GM19035 (cell line): ENCODE measurements at regions not wholly inside any gene's neighbourhood (a gene's known extent, or its start where the extent isn't known, plus 50 kb on each side); places are given as distances from the start of the nearest gene placed in this dataset.

Experiments
- ATAC-seq: cut with Tn5 transposase; IDR thresholded peaks from one replicate; pipeline ENCODE4 v1.9.1; 2021; ENCODE audit not compliant: unreplicated experiment

DNA sequence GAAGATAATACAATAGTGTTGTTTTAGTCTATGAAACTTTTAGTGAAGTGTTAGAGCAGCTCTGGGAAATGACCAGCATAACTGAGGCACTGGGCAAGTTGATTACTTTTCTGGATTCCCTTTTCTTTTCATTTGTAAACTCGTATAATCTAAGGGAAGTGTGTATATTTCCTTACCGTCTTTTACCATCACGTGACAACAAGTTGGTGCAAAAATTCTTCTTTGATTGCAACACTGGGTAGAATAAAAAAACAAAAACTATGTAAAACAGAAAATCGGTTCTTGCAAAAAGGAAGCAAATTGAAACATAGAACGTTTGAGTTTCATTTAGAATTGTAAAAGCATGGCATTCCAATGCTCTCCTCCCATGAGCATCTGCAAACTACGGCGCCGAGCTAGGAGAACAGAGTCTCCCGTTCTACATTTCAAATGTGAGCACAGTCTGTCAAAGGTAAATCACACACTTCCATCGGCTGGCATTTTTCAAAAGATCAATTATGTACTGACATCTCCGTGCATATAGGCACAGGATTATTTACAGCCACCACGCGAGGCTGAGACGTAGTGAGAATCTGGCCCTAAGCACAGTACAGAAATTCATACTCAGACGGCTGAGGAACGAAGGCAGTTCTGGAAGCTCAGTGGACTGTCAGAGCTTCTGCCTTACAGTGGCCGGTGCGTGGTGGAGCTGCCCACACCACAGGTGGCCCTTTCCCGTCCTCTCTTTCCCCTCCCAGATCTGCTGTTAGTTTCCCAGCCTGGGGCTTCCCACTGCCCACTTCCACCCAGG is 314.0 kb downstream of the BMP7 start:
- ATAC-seq = no peak

DNA sequence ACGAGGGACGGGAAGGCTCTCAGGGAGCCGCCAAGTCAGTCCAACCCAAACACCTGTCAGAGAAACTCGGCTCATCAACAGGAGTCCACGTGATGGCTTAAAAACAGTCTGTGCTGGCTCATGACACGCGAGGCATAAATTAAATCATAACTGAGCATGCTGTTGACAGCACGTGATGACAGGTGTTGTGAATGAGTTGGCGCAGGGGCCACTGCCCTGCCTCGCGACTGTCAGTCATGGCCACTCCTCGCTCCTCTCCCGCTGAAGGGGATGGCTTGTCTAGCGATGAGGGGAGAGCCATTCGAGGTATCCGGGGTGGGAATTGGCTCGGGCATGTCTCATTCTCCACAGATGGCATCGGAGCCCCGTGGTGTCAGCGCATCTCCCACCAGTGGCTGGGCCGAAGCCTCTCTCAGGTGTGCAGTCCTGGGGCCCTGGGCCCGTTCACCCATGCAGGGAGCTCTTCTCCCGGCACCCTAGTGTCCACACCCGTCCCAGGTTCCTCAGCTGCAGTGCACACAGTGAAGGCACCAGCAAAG is 313.3 kb downstream of the BMP7 start:
- ATAC-seq = no peak

DNA sequence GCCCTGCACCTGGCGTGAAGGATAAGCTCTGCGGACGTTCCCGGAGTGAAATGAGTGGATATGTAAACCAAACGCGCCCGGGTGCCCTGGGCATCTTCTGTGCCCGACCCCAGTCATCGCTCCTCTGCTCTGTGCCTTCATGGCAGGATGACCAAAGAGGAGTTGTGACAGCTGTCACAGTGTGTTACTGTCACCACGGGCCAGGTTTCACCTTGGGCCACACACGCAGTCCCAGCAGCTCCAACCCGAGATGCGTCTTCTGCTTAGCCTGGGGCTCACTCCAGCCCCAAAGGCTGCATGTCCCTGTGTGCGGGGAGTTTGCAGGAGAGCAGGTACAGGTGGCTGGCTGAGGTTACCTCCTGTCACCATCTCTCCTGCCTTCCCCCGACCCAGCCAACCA is 311.6 kb downstream of the BMP7 start:
- no peak for ATAC-seq

DNA sequence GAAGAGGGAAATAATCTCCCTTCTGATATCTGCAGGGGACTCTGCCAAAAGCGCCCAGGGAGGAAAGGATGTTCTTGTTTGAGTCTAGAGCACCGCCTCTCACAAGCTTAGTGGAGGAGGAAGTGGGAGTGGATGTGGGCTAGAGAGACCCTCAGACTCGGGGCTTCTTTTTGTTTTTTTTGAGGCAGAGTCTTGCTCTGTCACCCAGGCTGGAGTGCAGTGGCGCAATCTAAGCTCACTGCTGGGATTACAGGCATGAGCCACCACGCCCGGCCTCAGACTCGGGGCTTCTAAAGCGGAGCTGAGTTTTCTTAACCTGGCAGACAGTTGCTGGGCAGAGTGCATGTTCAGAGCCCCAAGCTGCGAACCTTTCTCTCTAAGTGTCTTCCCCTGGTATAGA is 310.8 kb downstream of the BMP7 start:
- no peak for ATAC-seq

DNA sequence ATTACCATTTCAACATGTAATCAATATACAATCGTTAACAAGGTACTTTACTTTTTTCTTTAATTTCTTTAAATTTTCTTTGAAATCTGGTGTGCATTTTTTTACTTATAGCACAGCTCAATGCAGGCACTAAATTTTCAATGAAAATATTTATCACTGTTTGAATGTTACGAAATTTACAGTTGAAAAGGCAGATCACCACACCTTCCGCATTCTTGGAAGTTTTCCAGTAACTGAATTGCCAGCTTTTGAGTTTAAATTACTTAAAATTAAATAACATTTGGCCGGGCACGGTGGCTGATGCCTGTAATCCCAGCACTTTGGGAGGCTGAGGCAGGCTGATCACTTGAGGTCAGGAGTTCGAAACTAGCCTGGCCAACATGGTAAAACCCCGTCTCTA is 309.9 kb downstream of the BMP7 start:
- no peak for ATAC-seq

DNA sequence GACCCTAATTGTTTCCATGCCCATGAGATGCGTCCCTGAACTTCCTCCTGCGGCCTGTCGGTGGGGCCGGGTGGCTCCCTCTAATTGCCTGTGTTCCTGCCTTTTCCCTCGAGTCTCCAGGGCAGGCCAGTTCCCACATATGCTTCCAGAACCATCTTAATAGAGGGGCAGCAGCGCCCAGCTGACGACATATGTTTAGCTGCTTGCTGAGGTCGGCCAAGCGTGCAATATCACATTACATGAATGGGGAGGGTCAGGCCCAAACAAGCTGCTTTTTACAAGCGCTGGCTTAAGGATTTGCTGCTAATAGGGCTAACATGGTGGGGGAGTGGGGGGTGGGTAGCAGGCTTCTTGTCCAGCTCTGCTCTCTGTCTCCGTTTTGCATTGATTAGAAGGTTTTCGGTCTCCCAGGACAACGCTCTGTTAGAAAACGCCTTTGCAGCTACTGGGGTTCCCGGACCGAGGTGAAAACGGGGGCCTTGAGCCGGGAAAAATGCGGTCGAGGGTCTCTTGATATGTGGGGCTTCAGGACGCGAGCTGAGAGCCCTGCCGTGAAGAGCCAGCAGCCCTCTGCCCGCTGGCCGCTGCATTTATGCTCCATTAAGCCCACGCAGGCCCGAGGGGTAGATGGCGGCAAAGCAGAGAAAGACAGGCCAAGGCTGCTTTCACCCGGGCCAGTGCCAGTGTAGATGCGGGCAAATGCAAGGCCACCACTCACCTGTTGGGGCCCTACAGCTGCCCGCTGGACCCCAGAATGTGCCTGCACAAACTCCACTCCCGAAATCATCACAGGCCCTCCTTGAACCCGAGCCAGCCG is 308.5 kb downstream of the BMP7 start:
- ATAC-seq = no peak

DNA sequence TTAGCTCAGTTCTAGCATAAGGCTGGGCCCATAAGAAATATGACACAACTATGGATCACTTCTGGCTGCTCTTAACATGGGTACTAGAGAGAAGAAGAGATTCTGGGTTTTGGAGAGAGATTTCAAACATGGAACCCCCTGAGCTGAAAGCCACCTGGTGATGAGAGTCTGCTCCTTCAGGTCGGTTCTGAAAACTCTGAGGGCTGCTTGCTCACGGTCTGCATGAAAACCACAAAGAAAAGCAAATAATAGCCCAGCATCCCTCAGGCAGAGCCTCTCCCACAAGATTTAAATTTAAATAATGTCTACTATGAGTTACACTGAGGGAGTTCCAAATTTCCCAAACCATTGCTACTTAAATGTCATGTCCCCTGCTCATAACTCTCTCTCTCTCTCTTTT is 301.5 kb downstream of the BMP7 start:
- ATAC-seq = no peak

DNA sequence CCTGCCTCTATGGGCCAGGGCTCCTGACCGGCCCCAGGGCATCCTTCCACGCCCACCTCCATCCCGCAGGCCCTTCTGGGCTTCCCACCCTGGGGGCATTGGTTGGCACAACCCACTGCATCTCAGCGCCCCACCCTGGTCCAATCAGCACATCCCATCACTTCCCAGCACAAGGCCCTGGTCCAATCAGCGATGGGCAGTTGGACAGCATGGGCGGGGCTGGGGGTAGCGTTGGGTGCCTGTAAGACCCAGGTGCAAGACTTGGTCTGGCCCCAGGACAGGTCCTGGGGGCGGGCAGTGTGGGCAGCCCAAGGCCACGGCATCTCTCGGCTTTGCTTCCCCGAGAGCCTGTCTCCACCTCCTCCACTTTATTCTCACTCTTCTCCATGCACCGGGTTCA is 298.5 kb downstream of the BMP7 start:
- no peak for ATAC-seq

DNA sequence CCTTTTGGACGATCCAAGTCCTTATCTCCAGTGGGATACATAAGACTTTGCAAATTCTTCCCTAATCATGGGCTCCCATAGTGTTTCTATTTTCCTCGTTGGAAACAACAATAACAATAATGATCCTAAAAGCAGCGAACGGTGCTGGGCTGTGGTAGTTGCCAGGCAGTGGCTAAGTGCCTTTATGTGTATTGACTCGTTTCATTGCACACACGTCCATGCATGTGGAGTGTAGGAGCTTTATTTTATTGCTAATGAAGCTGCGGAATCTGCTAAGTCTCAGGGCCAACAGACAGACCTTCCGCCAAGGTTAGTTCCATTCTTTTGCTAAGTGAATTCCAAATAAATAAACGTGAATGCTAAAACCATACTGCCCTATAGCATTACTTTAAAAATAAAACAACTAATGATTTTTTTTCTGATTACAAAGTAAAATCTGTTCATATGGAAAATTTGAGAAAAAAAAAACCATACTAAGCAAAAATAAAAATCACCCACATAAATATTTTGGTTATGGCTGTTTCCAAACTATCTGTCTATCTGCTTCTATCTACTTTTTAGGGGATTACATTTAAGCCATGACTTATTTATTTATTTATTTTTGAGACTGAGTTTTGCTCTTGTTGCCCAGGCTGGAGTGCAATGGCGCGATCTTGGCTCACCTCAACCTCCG is 297.9 kb downstream of the BMP7 start:
- no peak for ATAC-seq

DNA sequence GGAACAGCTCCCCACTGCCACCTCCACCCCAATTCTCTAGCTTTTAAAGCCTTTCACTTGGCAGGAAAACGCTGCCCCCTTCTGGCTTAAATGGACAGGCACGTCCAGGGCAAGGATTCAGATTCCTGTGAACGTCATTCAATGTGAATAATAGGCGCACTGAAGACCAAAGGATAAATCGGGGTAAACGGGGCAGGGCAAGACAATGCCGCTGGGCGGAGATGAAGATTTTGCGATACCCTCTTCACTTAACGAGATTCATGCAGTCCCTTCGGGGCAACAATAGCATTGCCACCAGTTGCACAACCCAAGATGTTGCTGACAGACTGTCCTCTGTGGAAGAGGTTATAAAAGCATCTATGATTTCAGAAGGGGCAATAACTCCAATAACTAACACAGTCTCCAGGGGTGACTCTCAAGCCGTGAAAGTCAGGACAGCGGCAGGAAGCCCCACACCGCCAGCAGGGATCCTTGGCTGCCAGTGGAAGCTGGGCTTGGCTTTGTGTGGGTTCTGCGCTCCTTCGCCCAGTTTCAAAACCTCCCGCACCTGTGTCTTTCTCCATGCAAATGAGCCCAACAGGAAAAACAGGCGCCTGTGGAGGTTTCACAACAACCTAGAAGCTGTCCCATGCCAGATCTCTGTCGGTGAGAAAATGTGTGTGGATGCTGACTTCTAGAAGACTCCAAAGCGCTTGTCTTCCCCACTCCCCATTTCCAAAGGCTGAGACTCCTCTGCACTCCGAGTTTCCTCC is 291.8 kb downstream of the BMP7 start:
- no peak for ATAC-seq

DNA sequence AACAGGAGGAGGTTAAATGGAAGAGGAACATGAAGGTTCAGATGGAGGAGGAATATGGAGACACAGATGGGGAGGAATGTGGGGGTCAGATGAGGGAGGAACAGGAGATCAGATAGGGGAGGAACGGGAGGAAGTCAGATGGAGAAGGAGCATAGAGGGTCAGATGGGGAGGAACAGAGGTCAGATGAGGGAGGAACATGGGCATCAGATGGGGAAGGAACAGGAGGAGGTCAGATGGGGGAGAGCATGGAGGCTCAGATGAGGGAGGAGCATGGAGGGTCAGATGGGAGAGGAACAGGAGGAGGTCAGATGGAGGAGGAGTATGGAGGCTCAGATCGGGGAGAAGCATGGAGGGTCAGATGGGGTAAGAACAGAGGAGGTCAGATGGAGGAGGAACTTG is 290.6 kb downstream of the BMP7 start:
- no peak for ATAC-seq

DNA sequence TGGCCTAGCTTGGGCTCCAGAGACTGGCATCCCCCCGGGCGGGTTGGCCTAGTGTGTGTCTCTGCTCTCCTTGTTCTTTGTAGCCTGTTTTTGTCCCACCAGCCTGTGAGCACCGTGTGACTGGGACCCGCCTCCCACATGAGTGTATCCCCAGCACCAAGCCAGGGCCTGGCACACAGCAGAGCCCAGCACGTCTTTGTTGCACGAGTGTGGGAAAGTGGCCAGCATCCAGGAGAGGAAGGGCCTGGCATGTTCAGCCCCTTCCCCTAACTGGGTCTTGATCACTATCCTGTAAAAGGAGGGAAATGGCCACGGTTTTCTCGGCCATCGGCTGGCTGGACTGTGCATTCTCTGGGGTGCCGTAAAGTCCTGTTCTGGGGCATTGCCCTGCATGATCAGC is 290.1 kb downstream of the BMP7 start:
- ATAC-seq = no peak

DNA sequence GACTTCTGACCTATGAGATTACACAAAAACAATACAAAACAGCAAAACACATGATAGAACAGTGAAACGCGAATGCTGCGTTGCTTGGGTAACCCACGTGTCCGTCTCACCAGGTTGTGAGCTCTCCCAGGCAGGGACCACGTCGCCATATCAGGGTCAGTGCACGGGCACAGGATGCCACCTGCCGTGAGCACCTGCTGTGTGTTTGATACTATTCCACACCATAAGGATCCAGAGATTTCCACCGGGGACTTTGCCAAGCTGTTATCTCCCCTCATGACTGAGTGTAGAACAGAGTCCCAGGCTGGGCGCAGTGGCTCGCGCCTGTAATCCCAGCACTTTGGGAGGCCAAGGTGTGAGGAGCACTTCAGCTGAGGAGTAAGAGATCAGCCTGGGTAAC is 288.0 kb downstream of the BMP7 start:
- no peak for ATAC-seq

DNA sequence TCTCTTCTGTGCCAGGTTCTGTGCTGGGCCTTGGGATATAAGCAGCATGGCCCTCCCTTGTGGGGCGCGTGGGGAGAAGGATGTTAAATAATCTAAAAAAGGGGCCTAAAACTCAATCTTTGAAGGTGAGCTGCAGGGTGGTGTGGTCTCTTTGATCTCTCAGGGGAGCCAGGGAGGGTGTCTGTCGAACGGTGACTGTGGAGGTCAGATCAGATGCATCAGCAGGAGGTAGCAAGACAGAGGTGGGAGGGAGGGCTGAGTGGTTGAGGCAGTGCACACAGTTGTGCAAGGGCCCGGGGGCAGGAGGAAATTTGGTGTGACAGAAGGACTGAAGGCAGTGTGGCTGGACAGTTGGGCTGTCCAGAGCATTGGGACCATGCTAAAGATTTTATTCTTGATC is 287.3 kb downstream of the BMP7 start:
- no peak for ATAC-seq

DNA sequence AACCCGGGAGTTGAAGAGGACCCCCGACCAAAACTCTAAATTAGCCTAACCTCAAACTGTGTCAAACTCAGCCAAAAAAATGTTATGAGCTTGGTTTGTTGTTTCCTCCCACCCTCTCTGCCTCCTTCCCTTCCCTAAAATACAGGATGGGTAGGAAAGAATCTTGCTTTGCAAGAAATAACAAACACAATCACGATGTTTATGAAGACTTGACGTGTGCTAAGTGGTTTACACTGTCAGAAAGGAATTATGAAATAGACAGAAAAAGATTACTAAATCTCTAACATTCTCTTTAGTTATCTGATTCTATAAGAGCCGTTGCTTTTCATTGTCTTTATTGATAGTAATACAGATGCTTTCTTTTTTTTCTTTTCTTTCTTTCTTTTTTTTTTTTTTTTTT is 285.1 kb downstream of the BMP7 start:
- no peak for ATAC-seq

DNA sequence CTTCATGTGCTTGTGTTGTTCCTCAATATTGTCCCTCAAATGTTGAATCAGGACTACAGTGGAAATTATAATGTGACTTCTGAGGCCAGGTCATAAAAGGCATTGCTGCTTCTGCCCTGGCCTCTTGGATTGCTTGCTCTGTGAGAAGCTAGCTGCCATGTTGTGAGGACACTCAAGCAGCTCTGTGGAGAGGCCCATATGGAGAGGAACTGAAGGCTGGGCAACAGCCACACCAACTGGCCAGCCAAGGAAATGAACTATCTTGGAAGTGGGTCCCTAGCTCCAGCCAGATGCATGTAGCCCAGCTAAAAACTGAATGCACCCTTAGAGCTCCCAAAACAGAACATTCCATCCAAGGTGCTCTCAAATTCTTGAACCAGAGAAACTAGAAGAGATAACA is 282.6 kb downstream of the BMP7 start:
- ATAC-seq = no peak

DNA sequence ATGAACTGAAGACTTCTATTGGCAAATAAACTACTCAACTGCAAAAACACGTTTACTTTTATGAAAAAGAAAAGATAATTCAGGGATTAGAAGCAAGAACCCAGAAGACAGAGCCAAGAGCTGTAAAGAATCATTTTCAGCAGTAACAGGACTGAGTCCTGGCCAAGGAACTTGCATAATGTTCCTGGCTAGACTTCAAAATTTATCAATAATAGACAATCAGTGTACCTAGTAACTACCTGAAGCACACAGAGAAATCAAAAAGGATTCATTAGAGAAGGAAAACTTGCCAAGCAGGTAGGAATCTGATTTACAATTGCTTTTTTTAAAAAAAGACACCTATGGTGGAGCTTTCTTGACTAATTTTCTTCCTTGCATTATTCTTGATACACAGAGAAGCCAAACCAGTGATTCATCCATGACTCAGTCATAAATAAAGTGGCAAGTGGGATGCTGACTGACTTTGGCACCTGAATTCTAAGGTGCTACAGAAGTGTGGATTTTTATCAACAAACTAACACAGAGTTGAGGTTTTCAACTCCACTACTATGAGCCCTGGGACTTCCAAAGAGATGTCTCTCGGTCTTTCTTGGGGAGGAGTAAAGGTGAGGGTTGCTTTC is 281.3 kb downstream of the BMP7 start:
- ATAC-seq = no peak

DNA sequence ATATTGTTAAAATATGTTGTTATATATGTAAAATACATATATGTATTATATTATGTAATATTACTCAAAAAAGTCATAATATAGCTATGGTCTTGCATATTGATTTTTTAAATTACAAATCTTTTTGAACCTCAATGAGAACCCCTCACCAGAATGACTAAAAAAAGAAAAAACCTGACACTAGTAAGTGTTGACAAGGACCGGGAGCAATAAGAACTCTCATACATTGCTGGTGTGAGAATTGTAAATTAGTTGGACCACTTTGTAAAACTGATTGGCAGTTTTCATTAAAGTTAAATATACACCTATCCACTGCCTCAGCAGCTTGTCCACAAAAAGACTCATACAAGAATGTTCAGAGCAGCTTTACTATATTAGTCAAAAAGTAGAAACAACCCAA is 280.0 kb downstream of the BMP7 start:
- no peak for ATAC-seq

DNA sequence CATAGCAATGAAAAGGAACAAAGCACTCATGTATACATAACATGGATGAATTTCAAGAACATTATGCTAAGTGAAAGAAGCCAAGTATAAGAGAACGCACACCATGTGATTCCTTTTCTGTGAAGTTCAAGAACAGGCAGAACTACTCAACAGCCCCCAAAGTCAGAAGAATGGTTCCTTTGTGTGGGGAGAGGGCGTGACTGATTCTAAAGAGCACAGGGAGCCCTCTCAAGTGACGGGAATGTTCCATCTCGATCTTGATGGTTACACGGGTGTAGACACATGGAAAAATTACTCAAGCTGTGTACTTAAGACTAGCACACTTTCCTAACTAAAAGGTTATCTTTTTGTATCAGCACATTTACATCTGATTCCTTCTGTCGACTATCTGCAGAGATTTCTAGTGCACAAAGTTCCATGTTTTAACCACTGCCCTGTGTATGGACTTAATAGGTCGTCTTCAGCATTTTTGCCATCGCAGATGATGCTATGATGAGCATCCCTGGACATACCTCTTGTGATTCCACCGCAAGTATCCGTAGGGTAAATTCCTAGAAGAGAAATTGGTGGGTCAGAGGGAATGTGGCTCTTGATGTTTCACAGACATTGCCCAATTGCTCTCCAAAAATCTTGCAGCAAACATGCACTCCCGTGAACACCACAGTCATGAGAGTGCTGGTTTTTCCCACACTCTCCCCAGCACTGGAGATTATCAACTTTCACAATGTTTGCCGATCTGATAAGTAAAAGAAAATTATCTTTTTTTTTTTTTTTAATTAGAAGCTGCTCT is 279.3 kb downstream of the BMP7 start:
- ATAC-seq = no peak

DNA sequence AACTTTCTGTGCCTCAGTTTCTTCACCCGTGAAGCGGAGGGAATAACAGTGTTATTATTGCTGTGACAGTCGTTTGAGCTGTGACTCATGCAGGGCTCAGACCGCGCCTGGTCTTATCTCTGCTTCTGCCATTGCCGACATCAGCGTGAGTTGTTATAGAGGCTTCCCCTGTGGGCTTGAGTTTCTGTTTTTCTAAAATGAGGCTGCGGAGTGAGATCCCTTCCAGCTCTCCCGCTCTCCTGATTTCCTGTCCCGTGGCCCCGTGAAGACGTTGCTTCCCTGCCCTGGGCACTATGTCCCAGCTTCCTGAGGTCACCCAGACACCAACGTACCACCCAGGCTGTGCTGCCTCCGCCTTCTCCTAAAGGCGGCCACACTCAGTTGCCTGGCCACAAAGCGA is 278.5 kb downstream of the BMP7 start:
- no peak for ATAC-seq
